KMS-11 (cell line): ENCODE measurements at regions not wholly inside any gene's neighbourhood (a gene's known extent, or its start where the extent isn't known, plus 50 kb on each side); places are given as distances from the start of the nearest gene placed in this dataset.

Source experiments
- H2AFZ ChIP-seq: fragments of 200-600 bp; sonication (generic); 2 replicates; pipeline ENCODE4 v1.6.1; 2016; ENCODE audit warnings: antibody characterized with exemption, mixed run types, low read depth
- H3K27ac ChIP-seq: fragments of 200-600 bp; sonication (generic); 2 replicates; pipeline ENCODE4 v1.6.1; 2016; ENCODE audit warnings: mild to moderate bottlenecking, mixed run types
- H3K27me3 ChIP-seq: fragments of 200-600 bp; sonication (generic); 2 replicates; pipeline ENCODE4 v1.6.1; 2017; ENCODE audit warnings: mild to moderate bottlenecking, low read depth, mixed run types, moderate library complexity; ENCODE audit not compliant: insufficient read depth
- H3K36me3 ChIP-seq: fragments of 200-600 bp; sonication (generic); 2 replicates; pipeline ENCODE4 v1.6.1; 2017; ENCODE audit warnings: mild to moderate bottlenecking, mixed run types; ENCODE audit not compliant: insufficient read depth
- H3K4me1 ChIP-seq: fragments of 200-600 bp; sonication (generic); 2 replicates; pipeline ENCODE4 v1.6.1; 2016; ENCODE audit warnings: mild to moderate bottlenecking, low read depth, mixed run types; ENCODE audit not compliant: poor library complexity, severe bottlenecking
- H3K4me2 ChIP-seq: fragments of 200-600 bp; sonication (generic); 2 replicates; pipeline ENCODE4 v1.7.0; 2016; ENCODE audit warnings: mild to moderate bottlenecking, mixed run types
- H3K4me3 ChIP-seq: fragments of 200-600 bp; sonication (generic); IDR thresholded peaks from 2 replicates; pipeline ENCODE4 v1.6.1; 2017; ENCODE audit warnings: low read depth, low read length, mixed read lengths; ENCODE audit not compliant: insufficient read depth
- H3K79me2 ChIP-seq: fragments of 200-600 bp; sonication (generic); 2 replicates; pipeline ENCODE4 v1.6.1; 2016; ENCODE audit warnings: low read depth, mixed run types; ENCODE audit not compliant: insufficient read depth
- H3K9ac ChIP-seq: fragments of 200-600 bp; sonication (generic); 2 replicates; pipeline ENCODE4 v1.6.1; 2016; ENCODE audit warnings: mild to moderate bottlenecking, mixed run types
- H4K20me1 ChIP-seq: fragments of 200-600 bp; sonication (generic); 2 replicates; pipeline ENCODE4 v1.6.1; 2016; ENCODE audit warnings: mild to moderate bottlenecking, mixed run types; ENCODE audit not compliant: insufficient read depth
- CTCF ChIP-seq: fragments of 200-600 bp; sonication (generic); conservative IDR thresholded peaks from 2 replicates; pipeline ENCODE4 v1.6.1; 2017; ENCODE audit warnings: low read depth, mild to moderate bottlenecking, antibody characterized with exemption, low read length, moderate library complexity, mixed read lengths

GRCh38 chr19:28171983-28172382, 1041.0 kb downstream of the UQCRFS1 start:
- H3K4me1 ChIP-seq = no peaks in the 10 kb centered on the region

GRCh38 chr19:28170066-28170465, 1042.9 kb downstream of the UQCRFS1 start:
- no peak overlapping the region for H3K27ac ChIP-seq
- no peak overlapping the region for H2AFZ ChIP-seq
- H3K4me1 ChIP-seq = no peaks in the 10 kb centered on the region
- H4K20me1 ChIP-seq = no peaks in the 10 kb centered on the region
- no peak overlapping the region for H3K9ac ChIP-seq
- no peaks in the 10 kb centered on the region for H3K79me2 ChIP-seq
- no peaks in the 10 kb centered on the region for H3K36me3 ChIP-seq
- H3K27me3 ChIP-seq = no peaks in the 10 kb centered on the region
- TF ChIP-seq CTCF = no peak
- no peak overlapping the region for H3K4me2 ChIP-seq
- no peak overlapping the region for H3K4me3 ChIP-seq

More at GRCh38 chr19:28171983-28172382, 1041.0 kb downstream of the UQCRFS1 start:
- Histone ChIP-seq H3K27me3 (no peaks in the 10 kb centered on the region), H4K20me1 (no peaks in the 10 kb centered on the region), H3K9ac (no peak overlapping the region), H3K27ac (no peak overlapping the region), H3K4me2 (no peak overlapping the region), H3K36me3 (no peaks in the 10 kb centered on the region), H3K79me2 (no peaks in the 10 kb centered on the region), H2AFZ (no peak overlapping the region), H3K4me3 (no peak overlapping the region)
- no peak for TF ChIP-seq CTCF

GRCh38 chr19:28169168-28169887, 1043.6 kb downstream of the UQCRFS1 start:
- Histone ChIP-seq H3K27ac (no peak overlapping the region), H3K27me3 (no peaks in the 10 kb centered on the region), H3K4me3 (no peak overlapping the region), H3K36me3 (no peaks in the 10 kb centered on the region), H4K20me1 (no peaks in the 10 kb centered on the region), H3K79me2 (no peaks in the 10 kb centered on the region), H3K4me2 (no peak overlapping the region), H2AFZ (no peak overlapping the region), H3K4me1 (no peaks in the 10 kb centered on the region), H3K9ac (no peak overlapping the region)
- no peak for TF ChIP-seq CTCF

- Histone ChIP-seq H3K27ac (no peak overlapping the region), H3K36me3 (no peaks in the 10 kb centered on the region), H2AFZ (no peak overlapping the region), H3K27me3 (no peaks in the 10 kb centered on the region), H3K79me2 (no peaks in the 10 kb centered on the region), H3K4me2 (no peak overlapping the region), H3K4me3 (no peak overlapping the region), H3K9ac (no peak overlapping the region), H4K20me1 (no peaks in the 10 kb centered on the region), H3K4me1 (no peaks in the 10 kb centered on the region)
- no peak for TF ChIP-seq CTCF
Measured at GRCh38 chr19:28168557-28168956, 1044.4 kb downstream of the UQCRFS1 start.
